GM12873 (cell line): ENCODE measurements at regions not wholly inside any gene's neighbourhood (a gene's known extent, or its start where the extent isn't known, plus 50 kb on each side); places are given as distances from the start of the nearest gene placed in this dataset.

ENCODE experiments used
- TF ChIP-seq, protein P1 (sequence below): IDR thresholded peaks from 2 replicates; pipeline ENCODE4 v1.5.1; 2012; ENCODE audit warnings: low read depth, mild to moderate bottlenecking, moderate library complexity, low read length, control low read depth; ENCODE audit not compliant: insufficient read depth; ENCODE audit errors: missing control alignments

DNA sequence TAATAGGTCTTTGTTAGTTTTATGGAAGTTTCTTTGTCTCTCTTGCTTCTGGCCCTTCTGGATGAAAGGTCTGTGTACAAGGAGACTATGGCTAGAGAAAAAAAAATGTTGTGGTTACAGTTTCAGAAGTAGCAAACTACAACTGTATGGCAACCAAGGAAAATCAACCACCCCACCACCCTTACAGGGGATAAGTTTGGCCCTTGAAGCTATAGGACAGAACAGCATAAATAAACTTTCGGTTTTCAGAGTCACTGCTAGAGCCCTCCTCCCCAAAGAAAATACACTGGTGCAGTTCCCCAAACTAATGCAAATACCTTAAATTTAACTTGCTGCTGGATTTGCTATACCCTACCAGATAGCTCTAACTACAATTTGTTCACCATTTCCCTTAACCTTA, 1216.7 kb downstream of the EFNA5 start:
- TF ChIP-seq, protein P1, sequence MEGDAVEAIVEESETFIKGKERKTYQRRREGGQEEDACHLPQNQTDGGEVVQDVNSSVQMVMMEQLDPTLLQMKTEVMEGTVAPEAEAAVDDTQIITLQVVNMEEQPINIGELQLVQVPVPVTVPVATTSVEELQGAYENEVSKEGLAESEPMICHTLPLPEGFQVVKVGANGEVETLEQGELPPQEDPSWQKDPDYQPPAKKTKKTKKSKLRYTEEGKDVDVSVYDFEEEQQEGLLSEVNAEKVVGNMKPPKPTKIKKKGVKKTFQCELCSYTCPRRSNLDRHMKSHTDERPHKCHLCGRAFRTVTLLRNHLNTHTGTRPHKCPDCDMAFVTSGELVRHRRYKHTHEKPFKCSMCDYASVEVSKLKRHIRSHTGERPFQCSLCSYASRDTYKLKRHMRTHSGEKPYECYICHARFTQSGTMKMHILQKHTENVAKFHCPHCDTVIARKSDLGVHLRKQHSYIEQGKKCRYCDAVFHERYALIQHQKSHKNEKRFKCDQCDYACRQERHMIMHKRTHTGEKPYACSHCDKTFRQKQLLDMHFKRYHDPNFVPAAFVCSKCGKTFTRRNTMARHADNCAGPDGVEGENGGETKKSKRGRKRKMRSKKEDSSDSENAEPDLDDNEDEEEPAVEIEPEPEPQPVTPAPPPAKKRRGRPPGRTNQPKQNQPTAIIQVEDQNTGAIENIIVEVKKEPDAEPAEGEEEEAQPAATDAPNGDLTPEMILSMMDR, result no peak

DNA sequence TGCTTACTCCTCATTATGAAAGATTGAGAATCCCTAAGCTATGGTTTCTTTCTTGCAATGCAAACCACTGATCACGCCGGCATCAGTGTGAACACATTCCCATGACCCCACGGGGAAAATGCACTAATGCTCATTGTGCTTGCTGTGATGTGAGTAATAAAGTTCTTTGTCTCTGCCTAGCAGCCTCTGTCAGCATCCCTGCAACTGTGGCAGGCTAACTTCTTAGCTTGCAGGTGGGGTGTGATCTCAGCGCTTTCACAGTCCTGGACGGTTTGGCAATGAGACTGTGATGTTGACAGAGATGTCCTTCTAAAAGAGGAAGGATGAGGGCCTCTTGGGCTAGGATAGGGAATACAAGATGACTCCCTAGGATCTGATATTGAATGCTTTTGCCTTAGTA, 1218.7 kb downstream of the EFNA5 start:
- TF ChIP-seq, protein P1, result no peak

DNA sequence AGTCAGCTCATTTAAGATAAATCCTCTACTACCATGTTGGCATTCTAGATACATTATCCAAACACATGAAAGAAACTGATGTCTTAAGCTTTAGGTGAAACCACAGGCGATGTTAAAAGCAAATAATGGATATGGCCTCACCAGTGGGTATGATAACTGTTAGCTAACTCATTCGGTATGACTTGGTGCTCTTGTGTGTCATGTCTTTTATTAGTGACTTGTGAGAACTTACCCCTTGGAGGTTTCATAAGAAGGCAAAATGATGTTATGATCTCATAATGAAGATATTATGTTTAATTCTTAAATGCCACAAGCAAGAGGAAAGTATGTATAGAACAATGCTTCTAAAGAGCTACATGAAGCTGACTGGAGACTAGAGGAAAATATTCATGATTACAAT, 1227.0 kb downstream of the EFNA5 start:
- TF ChIP-seq, protein P1, result no peak

DNA sequence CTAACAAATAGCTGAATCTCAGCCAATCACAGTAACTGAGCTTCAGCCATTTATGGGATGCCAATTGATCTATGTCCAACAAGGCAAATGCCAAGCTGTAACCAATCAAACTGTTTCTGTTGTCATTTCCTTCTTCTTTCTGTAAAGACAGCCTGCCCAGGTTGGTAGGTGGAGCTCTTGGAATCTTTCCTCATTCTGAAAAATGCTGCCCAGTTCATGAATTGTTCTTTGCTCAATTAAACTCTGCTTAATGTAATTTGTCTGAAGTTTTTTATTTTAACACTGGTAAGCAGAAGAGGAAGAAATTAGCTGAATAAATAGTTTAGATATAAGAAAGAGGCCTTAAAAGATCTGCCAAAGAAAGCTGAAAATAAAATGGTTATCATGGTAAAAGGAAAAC, 1235.6 kb downstream of the EFNA5 start:
- TF ChIP-seq, protein P1, result no peak

DNA sequence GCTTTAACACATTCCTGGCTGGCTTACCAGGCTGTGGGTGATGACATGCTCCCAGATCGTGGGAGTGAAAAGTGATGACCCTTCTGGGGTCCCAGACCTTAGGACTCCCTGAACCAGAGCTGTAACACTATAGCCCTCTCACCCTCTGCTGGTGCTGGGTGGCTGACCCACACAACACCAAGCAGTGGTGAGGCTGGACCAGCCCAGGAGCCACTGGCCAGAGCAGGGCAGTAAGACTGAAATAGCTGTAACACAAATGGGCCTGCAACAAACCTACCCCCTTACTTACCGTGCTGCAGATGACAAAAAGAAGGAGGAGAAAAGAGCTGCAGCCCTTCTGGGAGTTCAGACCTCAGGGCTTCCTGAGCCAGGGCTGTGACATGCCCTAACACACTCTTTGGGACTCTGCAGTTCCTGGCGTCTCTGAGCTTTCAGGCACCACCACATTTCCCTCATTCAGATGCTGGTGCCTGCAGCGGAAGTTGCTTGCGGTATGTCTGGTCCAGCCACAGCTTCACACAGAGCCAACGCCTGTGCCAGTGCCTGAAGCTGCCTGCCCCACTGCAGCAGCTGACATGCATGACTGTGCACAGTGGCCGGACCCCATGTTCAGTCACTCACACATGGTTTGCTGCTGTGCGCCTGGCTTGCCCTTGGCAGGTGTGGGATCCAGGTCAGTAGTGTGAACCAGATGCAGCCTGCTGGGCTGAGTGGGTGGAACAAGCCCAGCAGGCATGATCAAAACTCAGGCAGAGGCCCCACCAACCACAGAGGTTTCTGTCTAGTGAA, 1247.4 kb downstream of the EFNA5 start:
- TF ChIP-seq, protein P1, result no peak

DNA sequence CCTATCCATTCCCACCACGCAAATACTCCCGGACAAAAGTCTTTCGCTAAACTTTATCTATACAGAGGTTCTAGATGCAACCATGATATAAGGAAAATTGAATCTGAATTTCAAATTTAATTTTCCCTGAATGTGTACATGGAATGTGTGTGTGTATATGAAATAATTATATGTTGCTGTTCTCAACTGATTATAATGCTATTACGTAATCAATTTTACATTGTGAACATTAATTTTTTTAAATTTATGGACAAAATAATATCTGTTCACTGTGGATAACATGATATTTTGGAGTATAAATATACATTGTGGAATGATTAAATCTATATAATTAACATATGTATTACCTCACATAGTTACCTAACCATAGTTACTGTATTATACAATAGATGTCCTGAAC, 1250.6 kb downstream of the EFNA5 start:
- TF ChIP-seq, protein P1, result no peak

DNA sequence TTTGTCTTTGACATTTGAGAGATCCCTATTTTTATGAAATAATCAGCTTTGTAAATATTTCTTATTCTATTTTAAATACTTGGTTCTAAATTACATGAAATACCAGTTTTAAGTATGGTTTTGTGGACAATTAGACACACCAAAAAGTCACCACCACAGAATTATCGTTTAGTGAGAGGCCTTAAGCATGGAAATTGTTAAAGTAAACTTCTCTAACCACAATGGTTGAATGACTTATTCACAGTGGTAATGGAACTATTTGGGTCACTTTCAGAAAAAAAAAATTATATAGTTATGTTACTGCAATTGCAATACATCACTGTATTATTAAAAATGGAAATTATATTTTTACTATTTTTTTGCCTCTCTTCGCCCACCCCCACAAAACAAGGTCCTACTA, 1252.5 kb downstream of the EFNA5 start:
- TF ChIP-seq, protein P1, result no peak
